ENCODE measurements at regions not wholly inside any gene's neighbourhood (a gene's known extent, or its start where the extent isn't known, plus 50 kb on each side); places are given as distances from the start of the nearest gene placed in this dataset.

GRCh38 chr3:182671942-182672341 is 121.4 kb upstream of the ATP11B start:
- no peaks in the 10 kb centered on the region for H3K36me3 ChIP-seq (ENCODE audit: insufficient read depth, low read length)
- FAIRE-seq (no peak), DNase-seq (ENCODE audit: low read depth) (peak; percentile 72)
- no peak overlapping the region for H3K4me3 ChIP-seq (ENCODE audit: insufficient read depth, low read depth, low read length)
- no peaks in the 10 kb centered on the region for H3K79me2 ChIP-seq (ENCODE audit: insufficient read depth, low read length)
- Mint-ChIP-seq H3K4me3 (ENCODE audit: unreplicated experiment) (no peak overlapping the region), H3K36me3 (ENCODE audit: low read depth, unreplicated experiment) (no peaks in the 10 kb centered on the region), H3K4me1 (ENCODE audit: low read depth, unreplicated experiment) (peaks cover 8% of the 10 kb centered on the region), H3K27ac (ENCODE audit: unreplicated experiment) (peak overlapping the region; percentile 71), H3K9me3 (ENCODE audit: unreplicated experiment) (no peaks in the 10 kb centered on the region), H3K27me3 (ENCODE audit: low read depth, unreplicated experiment) (no peaks in the 10 kb centered on the region)
- H4K20me1 ChIP-seq (ENCODE audit: insufficient read depth, low read length) = no peaks in the 10 kb centered on the region
- no peaks in the 10 kb centered on the region for H3K4me1 ChIP-seq (ENCODE audit: insufficient read depth, low read length)
- no peaks in the 10 kb centered on the region for H3K27me3 ChIP-seq (ENCODE audit: insufficient read depth, low read length)
- no peak overlapping the region for H3K27ac ChIP-seq (ENCODE audit: low read depth, low read length)
- no peaks in the 10 kb centered on the region for H3K9me3 ChIP-seq (ENCODE audit: insufficient read depth, low read depth, low read length)
- H3K4me2 ChIP-seq (ENCODE audit: low read length) = no peak overlapping the region
- TF ChIP-seq EZH2 (IDR thresholded peaks at IDR 0.05; ENCODE audit: insufficient read depth, low read length) (no peak), CTCF (IDR thresholded peaks at IDR 0.05; ENCODE audit: insufficient read depth, low read depth, low read length) (no peak)
- H2AFZ ChIP-seq (ENCODE audit: low read depth, low read length) = no peak overlapping the region
- no peak overlapping the region for H3K9ac ChIP-seq (ENCODE audit: low read length)

- H3K9me3 ChIP-seq (ENCODE audit: insufficient read depth, low read depth, low read length) = no peaks in the 10 kb centered on the region
- H2AFZ ChIP-seq (ENCODE audit: low read depth, low read length) = no peak overlapping the region
- no peak overlapping the region for H3K27ac Mint-ChIP-seq (ENCODE audit: unreplicated experiment)
- FAIRE-seq (no peak), DNase-seq (ENCODE audit: low read depth) (no peak)
- H3K4me3 Mint-ChIP-seq (ENCODE audit: unreplicated experiment) = no peak overlapping the region
- H3K27me3 Mint-ChIP-seq (ENCODE audit: low read depth, unreplicated experiment) = no peaks in the 10 kb centered on the region
- no peaks in the 10 kb centered on the region for H3K79me2 ChIP-seq (ENCODE audit: insufficient read depth, low read length)
- no peak overlapping the region for H3K4me3 ChIP-seq (ENCODE audit: insufficient read depth, low read depth, low read length)
- H3K9ac ChIP-seq (ENCODE audit: low read length) = no peak overlapping the region
- no peak overlapping the region for H3K27ac ChIP-seq (ENCODE audit: low read depth, low read length)
- no peaks in the 10 kb centered on the region for H3K36me3 Mint-ChIP-seq (ENCODE audit: low read depth, unreplicated experiment)
- H4K20me1 ChIP-seq (ENCODE audit: insufficient read depth, low read length) = no peaks in the 10 kb centered on the region
- H3K4me1 Mint-ChIP-seq (ENCODE audit: low read depth, unreplicated experiment) = peaks cover 8% of the 10 kb centered on the region
- no peaks in the 10 kb centered on the region for H3K4me1 ChIP-seq (ENCODE audit: insufficient read depth, low read length)
- no peaks in the 10 kb centered on the region for H3K9me3 Mint-ChIP-seq (ENCODE audit: unreplicated experiment)
- no peaks in the 10 kb centered on the region for H3K36me3 ChIP-seq (ENCODE audit: insufficient read depth, low read length)
- H3K27me3 ChIP-seq (ENCODE audit: insufficient read depth, low read length) = no peaks in the 10 kb centered on the region
- H3K4me2 ChIP-seq (ENCODE audit: low read length) = no peak overlapping the region
- TF ChIP-seq CTCF (IDR thresholded peaks at IDR 0.05; ENCODE audit: insufficient read depth, low read depth, low read length) (no peak), EZH2 (IDR thresholded peaks at IDR 0.05; ENCODE audit: insufficient read depth, low read length) (no peak)
Observed at GRCh38 chr3:182673336-182673735, 120.0 kb upstream of the ATP11B start.

- Histone ChIP-seq H3K9me3 (ENCODE audit: insufficient read depth, low read depth, low read length) (no peaks in the 10 kb centered on the region), H3K27ac (ENCODE audit: low read depth, low read length) (no peak overlapping the region), H3K36me3 (ENCODE audit: insufficient read depth, low read length) (no peaks in the 10 kb centered on the region), H3K9ac (ENCODE audit: low read length) (peak overlapping the region; percentile 71), H4K20me1 (ENCODE audit: insufficient read depth, low read length) (no peaks in the 10 kb centered on the region), H3K27me3 (ENCODE audit: insufficient read depth, low read length) (peaks cover 6% of the 10 kb centered on the region), H2AFZ (ENCODE audit: low read depth, low read length) (peak overlapping the region; percentile 87), H3K79me2 (ENCODE audit: insufficient read depth, low read length) (no peaks in the 10 kb centered on the region), H3K4me2 (ENCODE audit: low read length) (peak overlapping the region; percentile 93), H3K4me1 (ENCODE audit: insufficient read depth, low read length) (peaks cover 8% of the 10 kb centered on the region), H3K4me3 (ENCODE audit: insufficient read depth, low read depth, low read length) (peak overlapping the region; percentile 70)
- H3K9me3 Mint-ChIP-seq (ENCODE audit: unreplicated experiment) = no peaks in the 10 kb centered on the region
- H3K4me1 Mint-ChIP-seq (ENCODE audit: low read depth, unreplicated experiment) = peaks cover 3% of the 10 kb centered on the region
- peaks cover 3% of the 10 kb centered on the region for H3K27me3 Mint-ChIP-seq (ENCODE audit: low read depth, unreplicated experiment)
- H3K36me3 Mint-ChIP-seq (ENCODE audit: low read depth, unreplicated experiment) = no peaks in the 10 kb centered on the region
- peak overlapping the region; percentile 87 for H3K4me3 Mint-ChIP-seq (ENCODE audit: unreplicated experiment)
- DNase-seq (ENCODE audit: low read depth) = peak; percentile 16
- TF ChIP-seq EZH2 (IDR thresholded peaks at IDR 0.05; ENCODE audit: insufficient read depth, low read length) (peak; percentile 40), CTCF (IDR thresholded peaks at IDR 0.05; ENCODE audit: insufficient read depth, low read depth, low read length) (peak; percentile 17)
- FAIRE-seq = no peak
- peak overlapping the region; percentile 45 for H3K27ac Mint-ChIP-seq (ENCODE audit: unreplicated experiment)
Observed at GRCh38 chr3:182682263-182683241, 110.8 kb upstream of the ATP11B start.

Measured in astrocyte (in vitro differentiated cells and primary cell).